ENCODE measurements at regions not wholly inside any gene's neighbourhood (a gene's known extent, or its start where the extent isn't known, plus 50 kb on each side); places are given as distances from the start of the nearest gene placed in this dataset.

- no peaks in the 10 kb centered on the region for H3K36me3 ChIP-seq (ENCODE audit: control insufficient read depth in 1 of 2, insufficient read depth in 2 of 2, low read length in 2 of 2)
- no peak overlapping the region for H2BK12ac ChIP-seq (ENCODE audit: low read length)
- H2AK5ac ChIP-seq (ENCODE audit: low read length): no peak overlapping the region
- no peaks in the 10 kb centered on the region for H3K79me1 ChIP-seq (ENCODE audit: low read length)
- no peak overlapping the region for H3K27ac ChIP-seq (ENCODE audit: low read depth, low read length)
- no peak overlapping the region for H2BK5ac ChIP-seq (ENCODE audit: low read depth, low read length, poor library complexity)
- no peak overlapping the region for H3K23ac ChIP-seq (ENCODE audit: low read length)
- H3K4me3 ChIP-seq (ENCODE audit: low read depth, low read length): no peak overlapping the region
- no peak overlapping the region for H3K9ac ChIP-seq (ENCODE audit: low read length)
- no peak overlapping the region for H4K91ac ChIP-seq (ENCODE audit: low read depth, low read length)
- no peak for DNase-seq
- H4K12ac ChIP-seq (ENCODE audit: low read depth, low read length): no peak overlapping the region
- H3K79me2 ChIP-seq (ENCODE audit: control insufficient read depth, insufficient read depth, low read length, poor library complexity): no peaks in the 10 kb centered on the region
- no peaks in the 10 kb centered on the region for H3K9me3 ChIP-seq (ENCODE audit: insufficient read depth, low read depth, low read length)
- H3K4ac ChIP-seq (ENCODE audit: low read depth, low read length): no peak overlapping the region
- no peak overlapping the region for H2AFZ ChIP-seq (ENCODE audit: insufficient read depth, low read length, poor library complexity)
- H3K4me1 ChIP-seq (ENCODE audit: control insufficient read depth in 1 of 2, insufficient read depth in 2 of 2, low read length in 2 of 2): no peaks in the 10 kb centered on the region
- no peak overlapping the region for H4K8ac ChIP-seq (ENCODE audit: low read depth, low read length)
- H3K27me3 ChIP-seq (ENCODE audit: insufficient read depth, low read length): no peaks in the 10 kb centered on the region
- H2BK120ac ChIP-seq (ENCODE audit: insufficient read depth, low read length, poor library complexity): no peak overlapping the region
- whole genome bisulfite sequencing (ENCODE audit: extremely low coverage, insufficient coverage, insufficient read length): no CpG with 5 or more reads among the region's 5 CpGs
- no peak overlapping the region for H3K18ac ChIP-seq (ENCODE audit: low read length)
- H3K14ac ChIP-seq (ENCODE audit: low read length): no peak overlapping the region
- no peak overlapping the region for H3K4me2 ChIP-seq (ENCODE audit: low read length)
Observed at GRCh38 chr2:77937366-77937765, 415.2 kb upstream of the LRRTM4 start.

- Histone ChIP-seq H4K12ac (ENCODE audit: low read depth, low read length) (no peak overlapping the region), H2AK5ac (ENCODE audit: low read length) (no peak overlapping the region), H3K4me2 (ENCODE audit: low read length) (no peak overlapping the region), H2BK12ac (ENCODE audit: low read length) (no peak overlapping the region), H3K27ac (ENCODE audit: low read depth, low read length) (no peak overlapping the region), H3K18ac (ENCODE audit: low read length) (no peak overlapping the region), H2BK5ac (ENCODE audit: low read depth, low read length, poor library complexity) (no peak overlapping the region), H4K8ac (ENCODE audit: low read depth, low read length) (no peak overlapping the region), H3K4me1 (ENCODE audit: control insufficient read depth in 1 of 2, insufficient read depth in 2 of 2, low read length in 2 of 2) (no peaks in the 10 kb centered on the region), H3K36me3 (ENCODE audit: control insufficient read depth in 1 of 2, insufficient read depth in 2 of 2, low read length in 2 of 2) (no peaks in the 10 kb centered on the region), H3K79me2 (ENCODE audit: control insufficient read depth, insufficient read depth, low read length, poor library complexity) (no peaks in the 10 kb centered on the region), H2BK120ac (ENCODE audit: insufficient read depth, low read length, poor library complexity) (no peak overlapping the region), H3K23ac (ENCODE audit: low read length) (no peak overlapping the region), H3K4ac (ENCODE audit: low read depth, low read length) (no peak overlapping the region), H3K9ac (ENCODE audit: low read length) (no peak overlapping the region), H4K91ac (ENCODE audit: low read depth, low read length) (no peak overlapping the region), H3K4me3 (ENCODE audit: low read depth, low read length) (no peak overlapping the region), H3K27me3 (ENCODE audit: insufficient read depth, low read length) (no peaks in the 10 kb centered on the region), H3K9me3 (ENCODE audit: insufficient read depth, low read depth, low read length) (no peaks in the 10 kb centered on the region), H3K79me1 (ENCODE audit: low read length) (no peaks in the 10 kb centered on the region), H3K14ac (ENCODE audit: low read length) (no peak overlapping the region), H2AFZ (ENCODE audit: insufficient read depth, low read length, poor library complexity) (no peak overlapping the region)
- no CpG with 5 or more reads among the region's 1 CpG for WGBS (ENCODE audit: extremely low coverage, insufficient coverage, insufficient read length)
- DNase-seq: no peak
Observed at GRCh38 chr2:77938462-77938861, 416.3 kb upstream of the LRRTM4 start.

- no peak overlapping the region for H2AK5ac ChIP-seq (ENCODE audit: low read length)
- no peak overlapping the region for H2BK120ac ChIP-seq (ENCODE audit: insufficient read depth, low read length, poor library complexity)
- H3K27ac ChIP-seq (ENCODE audit: low read depth, low read length): no peak overlapping the region
- no peak overlapping the region for H3K4me2 ChIP-seq (ENCODE audit: low read length)
- no peak overlapping the region for H3K14ac ChIP-seq (ENCODE audit: low read length)
- no peak overlapping the region for H4K12ac ChIP-seq (ENCODE audit: low read depth, low read length)
- no peak overlapping the region for H3K18ac ChIP-seq (ENCODE audit: low read length)
- no peaks in the 10 kb centered on the region for H3K4me1 ChIP-seq (ENCODE audit: control insufficient read depth in 1 of 2, insufficient read depth in 2 of 2, low read length in 2 of 2)
- H2AFZ ChIP-seq (ENCODE audit: insufficient read depth, low read length, poor library complexity): no peak overlapping the region
- H3K4ac ChIP-seq (ENCODE audit: low read depth, low read length): no peak overlapping the region
- no CpG with 5 or more reads among the region's 1 CpG for WGBS (ENCODE audit: extremely low coverage, insufficient coverage, insufficient read length)
- no peak overlapping the region for H4K8ac ChIP-seq (ENCODE audit: low read depth, low read length)
- no peaks in the 10 kb centered on the region for H3K27me3 ChIP-seq (ENCODE audit: insufficient read depth, low read length)
- no peak overlapping the region for H3K4me3 ChIP-seq (ENCODE audit: low read depth, low read length)
- H3K9me3 ChIP-seq (ENCODE audit: insufficient read depth, low read depth, low read length): no peaks in the 10 kb centered on the region
- H3K9ac ChIP-seq (ENCODE audit: low read length): no peak overlapping the region
- no peak overlapping the region for H3K23ac ChIP-seq (ENCODE audit: low read length)
- H3K36me3 ChIP-seq (ENCODE audit: control insufficient read depth in 1 of 2, insufficient read depth in 2 of 2, low read length in 2 of 2): no peaks in the 10 kb centered on the region
- no peak overlapping the region for H4K91ac ChIP-seq (ENCODE audit: low read depth, low read length)
- H3K79me2 ChIP-seq (ENCODE audit: control insufficient read depth, insufficient read depth, low read length, poor library complexity): no peaks in the 10 kb centered on the region
- DNase-seq: no peak
- no peak overlapping the region for H2BK12ac ChIP-seq (ENCODE audit: low read length)
- no peak overlapping the region for H2BK5ac ChIP-seq (ENCODE audit: low read depth, low read length, poor library complexity)
- no peaks in the 10 kb centered on the region for H3K79me1 ChIP-seq (ENCODE audit: low read length)
Observed at GRCh38 chr2:77939370-77939769, 417.2 kb upstream of the LRRTM4 start.

- H2AK5ac ChIP-seq (ENCODE audit: low read length): no peak overlapping the region
- H3K4ac ChIP-seq (ENCODE audit: low read depth, low read length): no peak overlapping the region
- no peak overlapping the region for H2BK12ac ChIP-seq (ENCODE audit: low read length)
- no peak overlapping the region for H4K91ac ChIP-seq (ENCODE audit: low read depth, low read length)
- H2AFZ ChIP-seq (ENCODE audit: insufficient read depth, low read length, poor library complexity): no peak overlapping the region
- H3K36me3 ChIP-seq (ENCODE audit: control insufficient read depth in 1 of 2, insufficient read depth in 2 of 2, low read length in 2 of 2): no peaks in the 10 kb centered on the region
- no peaks in the 10 kb centered on the region for H3K79me2 ChIP-seq (ENCODE audit: control insufficient read depth, insufficient read depth, low read length, poor library complexity)
- no peaks in the 10 kb centered on the region for H3K4me1 ChIP-seq (ENCODE audit: control insufficient read depth in 1 of 2, insufficient read depth in 2 of 2, low read length in 2 of 2)
- DNase-seq: no peak
- H4K12ac ChIP-seq (ENCODE audit: low read depth, low read length): no peak overlapping the region
- no peak overlapping the region for H3K27ac ChIP-seq (ENCODE audit: low read depth, low read length)
- H3K9ac ChIP-seq (ENCODE audit: low read length): no peak overlapping the region
- no peak overlapping the region for H3K18ac ChIP-seq (ENCODE audit: low read length)
- no peaks in the 10 kb centered on the region for H3K9me3 ChIP-seq (ENCODE audit: insufficient read depth, low read depth, low read length)
- H2BK5ac ChIP-seq (ENCODE audit: low read depth, low read length, poor library complexity): no peak overlapping the region
- no peak overlapping the region for H3K23ac ChIP-seq (ENCODE audit: low read length)
- H3K14ac ChIP-seq (ENCODE audit: low read length): no peak overlapping the region
- H3K4me3 ChIP-seq (ENCODE audit: low read depth, low read length): no peak overlapping the region
- no peak overlapping the region for H3K4me2 ChIP-seq (ENCODE audit: low read length)
- H3K27me3 ChIP-seq (ENCODE audit: insufficient read depth, low read length): no peaks in the 10 kb centered on the region
- H2BK120ac ChIP-seq (ENCODE audit: insufficient read depth, low read length, poor library complexity): no peak overlapping the region
- H4K8ac ChIP-seq (ENCODE audit: low read depth, low read length): no peak overlapping the region
- H3K79me1 ChIP-seq (ENCODE audit: low read length): no peaks in the 10 kb centered on the region
Observed at GRCh38 chr2:77939801-77940200, 417.6 kb upstream of the LRRTM4 start.

- no CpG with 5 or more reads among the region's 18 CpGs for WGBS (ENCODE audit: extremely low coverage, insufficient coverage, insufficient read length)
- H3K79me2 ChIP-seq (ENCODE audit: control insufficient read depth, insufficient read depth, low read length, poor library complexity): no peaks in the 10 kb centered on the region
- H3K9ac ChIP-seq (ENCODE audit: low read length): no peak overlapping the region
- H4K8ac ChIP-seq (ENCODE audit: low read depth, low read length): no peak overlapping the region
- no peak overlapping the region for H3K4me2 ChIP-seq (ENCODE audit: low read length)
- no peak overlapping the region for H3K23ac ChIP-seq (ENCODE audit: low read length)
- no peak overlapping the region for H3K18ac ChIP-seq (ENCODE audit: low read length)
- H2BK5ac ChIP-seq (ENCODE audit: low read depth, low read length, poor library complexity): no peak overlapping the region
- H3K4me3 ChIP-seq (ENCODE audit: low read depth, low read length): no peak overlapping the region
- no peaks in the 10 kb centered on the region for H3K36me3 ChIP-seq (ENCODE audit: control insufficient read depth in 1 of 2, insufficient read depth in 2 of 2, low read length in 2 of 2)
- H2AK5ac ChIP-seq (ENCODE audit: low read length): no peak overlapping the region
- H3K9me3 ChIP-seq (ENCODE audit: insufficient read depth, low read depth, low read length): peaks cover 3% of the 10 kb centered on the region
- no peaks in the 10 kb centered on the region for H3K79me1 ChIP-seq (ENCODE audit: low read length)
- H2AFZ ChIP-seq (ENCODE audit: insufficient read depth, low read length, poor library complexity): no peak overlapping the region
- no peak overlapping the region for H4K91ac ChIP-seq (ENCODE audit: low read depth, low read length)
- H3K4me1 ChIP-seq (ENCODE audit: control insufficient read depth in 1 of 2, insufficient read depth in 2 of 2, low read length in 2 of 2): no peaks in the 10 kb centered on the region
- no peaks in the 10 kb centered on the region for H3K27me3 ChIP-seq (ENCODE audit: insufficient read depth, low read length)
- H3K27ac ChIP-seq (ENCODE audit: low read depth, low read length): no peak overlapping the region
- H3K4ac ChIP-seq (ENCODE audit: low read depth, low read length): no peak overlapping the region
- H3K14ac ChIP-seq (ENCODE audit: low read length): no peak overlapping the region
- no peak overlapping the region for H2BK120ac ChIP-seq (ENCODE audit: insufficient read depth, low read length, poor library complexity)
- no peak overlapping the region for H4K12ac ChIP-seq (ENCODE audit: low read depth, low read length)
- no peak for DNase-seq
- H2BK12ac ChIP-seq (ENCODE audit: low read length): no peak overlapping the region
Observed at GRCh38 chr2:77954931-77955330, 432.8 kb upstream of the LRRTM4 start.

Data from trophoblast cell (in vitro differentiated cells and primary cell).